Parathyroid adenoma (tissue), 2 donors: ENCODE measurements at regions not wholly inside any gene's neighbourhood (a gene's known extent, or its start where the extent isn't known, plus 50 kb on each side); places are given as distances from the start of the nearest gene placed in this dataset.
A peak's percentile ranks its signal among the peaks of the same experiment; 100 is the strongest.

Experiments used
- H2AFZ ChIP-seq: fragments of 300-600 bp; sonication (generic); one replicate; pipeline ENCODE4 v1.7.0; 2017; ENCODE audit warnings: antibody characterized with exemption, mild to moderate bottlenecking
- H3K27ac ChIP-seq: fragments of 300-600 bp; sonication (generic); one replicate; pipeline ENCODE4 v1.7.0; 2017
- H3K27me3 ChIP-seq: fragments of 300-600 bp; sonication (generic); one replicate; pipeline ENCODE4 v1.7.0; 2017; ENCODE audit warnings: low read length; ENCODE audit not compliant: control insufficient read depth, insufficient read depth
- H3K36me3 ChIP-seq: fragments of 300-600 bp; sonication (generic); one replicate; pipeline ENCODE4 v1.7.0; 2017; ENCODE audit warnings: low read length; ENCODE audit not compliant: control insufficient read depth, insufficient read depth
- H3K4me1 ChIP-seq: fragments of 300-600 bp; sonication (generic); one replicate; pipeline ENCODE4 v1.7.0; 2017; ENCODE audit warnings: control low read depth
- H3K4me2 ChIP-seq: fragments of 300-600 bp; sonication (generic); one replicate; pipeline ENCODE4 v1.7.0; 2017; ENCODE audit warnings: low read length
- H3K4me3 ChIP-seq: fragments of 300-600 bp; sonication (generic); one replicate; pipeline ENCODE4 v1.7.0; 2017; ENCODE audit warnings: low read depth, low read length
- H3K79me2 ChIP-seq: fragments of 300-600 bp; sonication (generic); one replicate; pipeline ENCODE4 v1.7.0; 2017; ENCODE audit warnings: control low read depth
- H3K9ac ChIP-seq: fragments of 300-600 bp; sonication (generic); one replicate; pipeline ENCODE4 v1.7.0; 2017; ENCODE audit warnings: mild to moderate bottlenecking
- H3K9me3 ChIP-seq: fragments of 300-600 bp; sonication (generic); one replicate; pipeline ENCODE4 v1.7.0; 2017; ENCODE audit warnings: low read length; ENCODE audit not compliant: control insufficient read depth
- CTCF ChIP-seq: fragments of 300-600 bp; sonication (generic); IDR thresholded peaks from one replicate; pipeline ENCODE4 v1.7.0; 2017; ENCODE audit warnings: antibody characterized with exemption, mild to moderate bottlenecking
- donor health status: primary hyperparathyroidism.

GRCh38 chr11:80163011-80163410 is 722.2 kb upstream of the TENM4 start:
- H3K4me1 ChIP-seq, result no peaks in the 10 kb centered on the region
- H3K27ac ChIP-seq, result no peak overlapping the region
- no peak for TF ChIP-seq CTCF
- H3K27me3 ChIP-seq, result no peaks in the 10 kb centered on the region
- H3K79me2 ChIP-seq, result no peaks in the 10 kb centered on the region
- H3K4me2 ChIP-seq, result no peak overlapping the region
- no peak overlapping the region for H2AFZ ChIP-seq
- no peak overlapping the region for H3K9ac ChIP-seq
- H3K9me3 ChIP-seq, result no peaks in the 10 kb centered on the region
- H3K4me3 ChIP-seq, result no peak overlapping the region
- H3K36me3 ChIP-seq, result no peaks in the 10 kb centered on the region

- H2AFZ ChIP-seq, result no peak overlapping the region
- no peak overlapping the region for H3K27ac ChIP-seq
- no peaks in the 10 kb centered on the region for H3K36me3 ChIP-seq
- H3K9ac ChIP-seq, result no peak overlapping the region
- no peaks in the 10 kb centered on the region for H3K27me3 ChIP-seq
- H3K9me3 ChIP-seq, result no peaks in the 10 kb centered on the region
- TF ChIP-seq CTCF, result no peak
- H3K4me1 ChIP-seq, result no peaks in the 10 kb centered on the region
- no peak overlapping the region for H3K4me3 ChIP-seq
- H3K79me2 ChIP-seq, result no peaks in the 10 kb centered on the region
- no peak overlapping the region for H3K4me2 ChIP-seq
Observed at GRCh38 chr11:80162387-80162786, 721.6 kb upstream of the TENM4 start.

DNA sequence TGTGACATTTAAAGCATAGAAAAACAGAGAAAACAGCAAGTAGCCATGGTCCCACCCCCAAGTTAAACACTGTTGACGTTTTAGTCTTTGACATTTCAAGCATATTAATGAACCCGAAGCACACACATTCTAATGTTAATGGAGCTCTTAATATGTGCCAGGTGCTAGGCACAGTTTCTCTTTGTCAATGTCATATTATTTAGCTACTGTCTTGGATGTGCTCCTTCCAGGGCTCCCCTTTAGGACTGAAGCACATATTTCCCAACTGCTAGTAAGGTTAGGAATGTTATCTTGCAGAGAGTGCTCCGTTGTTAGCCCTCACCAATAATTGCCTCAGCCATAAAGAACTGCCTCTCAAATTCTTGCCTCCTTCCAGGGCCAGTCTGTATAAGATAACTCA is 716.6 kb upstream of the TENM4 start:
- no peak overlapping the region for H2AFZ ChIP-seq
- H3K9me3 ChIP-seq, result no peaks in the 10 kb centered on the region
- H3K27me3 ChIP-seq, result no peaks in the 10 kb centered on the region
- no peaks in the 10 kb centered on the region for H3K79me2 ChIP-seq
- no peak for TF ChIP-seq CTCF
- H3K27ac ChIP-seq, result no peak overlapping the region
- no peak overlapping the region for H3K4me3 ChIP-seq
- no peak overlapping the region for H3K4me2 ChIP-seq
- H3K36me3 ChIP-seq, result no peaks in the 10 kb centered on the region
- no peak overlapping the region for H3K9ac ChIP-seq
- H3K4me1 ChIP-seq, result no peaks in the 10 kb centered on the region

GRCh38 chr11:80156062-80156461 is 715.2 kb upstream of the TENM4 start:
- no peaks in the 10 kb centered on the region for H3K9me3 ChIP-seq
- TF ChIP-seq CTCF, result no peak
- H3K27ac ChIP-seq, result no peak overlapping the region
- no peak overlapping the region for H2AFZ ChIP-seq
- no peaks in the 10 kb centered on the region for H3K27me3 ChIP-seq
- H3K79me2 ChIP-seq, result no peaks in the 10 kb centered on the region
- no peak overlapping the region for H3K4me2 ChIP-seq
- H3K4me3 ChIP-seq, result no peak overlapping the region
- no peaks in the 10 kb centered on the region for H3K36me3 ChIP-seq
- no peaks in the 10 kb centered on the region for H3K4me1 ChIP-seq
- H3K9ac ChIP-seq, result no peak overlapping the region

GRCh38 chr11:80155412-80156017 is 714.7 kb upstream of the TENM4 start:
- H3K4me3 ChIP-seq, result no peak overlapping the region
- peak; percentile 16 for TF ChIP-seq CTCF
- H3K27me3 ChIP-seq, result no peaks in the 10 kb centered on the region
- H2AFZ ChIP-seq, result no peak overlapping the region
- no peaks in the 10 kb centered on the region for H3K4me1 ChIP-seq
- no peaks in the 10 kb centered on the region for H3K9me3 ChIP-seq
- H3K79me2 ChIP-seq, result no peaks in the 10 kb centered on the region
- no peak overlapping the region for H3K27ac ChIP-seq
- H3K36me3 ChIP-seq, result no peaks in the 10 kb centered on the region
- no peak overlapping the region for H3K9ac ChIP-seq
- no peak overlapping the region for H3K4me2 ChIP-seq
